Right atrium auricular region (tissue), 2 donors: ENCODE measurements at regions not wholly inside any gene's neighbourhood (a gene's known extent, or its start where the extent isn't known, plus 50 kb on each side); places are given as distances from the start of the nearest gene placed in this dataset.
"Not testable (repeated sequence)": the region's sequence is repeated elsewhere in the genome, so short reads cannot be mapped to it uniquely, and the experiment has no call there.

ENCODE experiments used
- DNase-seq: peaks from one replicate; pipeline ENCODE4 v3.0.0-alpha.2; 2019; ENCODE audit warnings: low spot score
- H3K27ac ChIP-seq, 2 donors: fragments of 200-600 bp; sonication (generic); 1 replicate in 1 of 2; 2 replicates in 1 of 2; pipeline ENCODE4 v1.5.1; 2016 to 2019
- H3K27me3 ChIP-seq, 2 donors: fragments of 200-600 bp; sonication (generic); one replicate each; pipeline versions ENCODE4 v1.5.1 to v1.6.0; 2017 to 2019
- H3K36me3 ChIP-seq: fragments of 200-600 bp; sonication (generic); one replicate; pipeline ENCODE4 v1.5.1; 2016
- H3K4me1 ChIP-seq, 2 donors: fragments of 200-600 bp; sonication (generic); one replicate each; pipeline versions ENCODE4 v1.5.1 to v1.6.0; 2017 to 2019
- H3K4me3 ChIP-seq, 2 donors: fragments of 200-600 bp; sonication (generic); 1 replicate in 1 of 2; 2 replicates in 1 of 2; pipeline ENCODE4 v1.5.1; 2017 to 2019; ENCODE audit warnings: mild to moderate bottlenecking in 1 of 2, moderate library complexity in 1 of 2
- H3K9me3 ChIP-seq, 2 donors: fragments of 200-600 bp; sonication (generic); one replicate each; pipeline ENCODE4 v1.5.1; 2019
- CTCF ChIP-seq, 2 donors: fragments of 200-600 bp; sonication (generic); IDR thresholded peaks; one replicate each; pipeline ENCODE4 v1.5.1; 2019; ENCODE audit warnings: antibody characterized with exemption in 2 of 2

- Histone ChIP-seq H3K4me3 (no peak overlapping the region), H3K9me3 (no peaks in the 10 kb centered on the region), H3K27ac (no peak overlapping the region), H3K4me1 (no peaks in the 10 kb centered on the region), H3K36me3 (no peaks in the 10 kb centered on the region), H3K27me3 (no peaks in the 10 kb centered on the region)
- TF ChIP-seq CTCF (IDR thresholded peaks at IDR 0.05), result no peak
- no peak for DNase-seq
Measured at GRCh38 chr1:221862971-221863370, 121.1 kb upstream of the DUSP10 start.

- no peaks in the 10 kb centered on the region for H3K36me3 ChIP-seq
- H3K4me3 ChIP-seq, result no peak overlapping the region
- no peaks in the 10 kb centered on the region for H3K4me1 ChIP-seq
- H3K27ac ChIP-seq, result no peak overlapping the region
- H3K27me3 ChIP-seq, result no peaks in the 10 kb centered on the region
- no peaks in the 10 kb centered on the region for H3K9me3 ChIP-seq
- TF ChIP-seq CTCF (IDR thresholded peaks at IDR 0.05), result no peak
- no peak for DNase-seq
Measured at GRCh38 chr1:221858818-221859611, 117.1 kb upstream of the DUSP10 start.

GRCh38 chr1:221857094-221857444 is 115.2 kb upstream of the DUSP10 start:
- H3K36me3 ChIP-seq, H3K27ac ChIP-seq, H3K27me3 ChIP-seq, DNase-seq, H3K4me1 ChIP-seq, H3K9me3 ChIP-seq, H3K4me3 ChIP-seq: not testable (repeated sequence)

- no peak overlapping the region for H3K4me3 ChIP-seq
- TF ChIP-seq CTCF (IDR thresholded peaks at IDR 0.05), result no peak
- no peak for DNase-seq
- no peak overlapping the region for H3K27ac ChIP-seq
- H3K4me1 ChIP-seq, result no peaks in the 10 kb centered on the region
- no peaks in the 10 kb centered on the region for H3K36me3 ChIP-seq
- no peaks in the 10 kb centered on the region for H3K9me3 ChIP-seq
- H3K27me3 ChIP-seq, result no peaks in the 10 kb centered on the region
Measured at GRCh38 chr1:221856228-221857093, 114.6 kb upstream of the DUSP10 start.

- no peaks in the 10 kb centered on the region for H3K4me1 ChIP-seq
- H3K36me3 ChIP-seq, result no peaks in the 10 kb centered on the region
- H3K9me3 ChIP-seq, result no peaks in the 10 kb centered on the region
- no peak overlapping the region for H3K27ac ChIP-seq
- no peaks in the 10 kb centered on the region for H3K27me3 ChIP-seq
- DNase-seq, result no peak
- H3K4me3 ChIP-seq, result no peak overlapping the region
- no peak for TF ChIP-seq CTCF (IDR thresholded peaks at IDR 0.05)
Measured at GRCh38 chr1:221855156-221855555, 113.3 kb upstream of the DUSP10 start.

GRCh38 chr1:221851336-221851735 is 109.4 kb upstream of the DUSP10 start:
- no peak for TF ChIP-seq CTCF (IDR thresholded peaks at IDR 0.05)
- H3K9me3 ChIP-seq, result no peaks in the 10 kb centered on the region
- no peaks in the 10 kb centered on the region for H3K4me1 ChIP-seq
- H3K27me3 ChIP-seq, result no peaks in the 10 kb centered on the region
- H3K27ac ChIP-seq, result no peak overlapping the region
- no peak overlapping the region for H3K4me3 ChIP-seq
- H3K36me3 ChIP-seq, result no peaks in the 10 kb centered on the region
- no peak for DNase-seq
